ENCODE measurements at regions not wholly inside any gene's neighbourhood (a gene's known extent, or its start where the extent isn't known, plus 50 kb on each side); places are given as distances from the start of the nearest gene placed in this dataset.
A peak's percentile ranks its signal among the peaks of the same experiment; 100 is the strongest.
"Not testable (repeated sequence)": the region's sequence is repeated elsewhere in the genome, so short reads cannot be mapped to it uniquely, and the experiment has no call there.

GRCh38 chr4:183374950-183375555 lies 52.8 kb upstream of the CLDN24 start:
- DNase-seq = no peak

GRCh38 chr4:183376381-183376780 lies 54.2 kb upstream of the CLDN24 start:
- DNase-seq = no peak

- DNase-seq = no peak
These were observed 55.3 kb upstream of the CLDN24 start for GRCh38 chr4:183377491-183377890.

- DNase-seq = not testable (repeated sequence)
These were observed 56.1 kb upstream of the CLDN24 start for GRCh38 chr4:183378347-183378746.

GRCh38 chr4:183380901-183381300 lies 58.7 kb upstream of the CLDN24 start:
- no peak for DNase-seq

GRCh38 chr4:183383606-183384005 lies 60.8 kb upstream of the CDKN2AIP start:
- DNase-seq = no peak

- DNase-seq = no peak
These were observed 59.9 kb upstream of the CDKN2AIP start for GRCh38 chr4:183384516-183384915.

GRCh38 chr4:183384983-183385382 lies 59.5 kb upstream of the CDKN2AIP start:
- DNase-seq = no peak

GRCh38 chr4:183388021-183388420 lies 56.4 kb upstream of the CDKN2AIP start:
- DNase-seq = no peak

GRCh38 chr4:183388777-183389176 lies 55.7 kb upstream of the CDKN2AIP start:
- no peak for DNase-seq

GRCh38 chr4:183390374-183390773 lies 54.1 kb upstream of the CDKN2AIP start:
- no peak for DNase-seq

- no peak for DNase-seq
These were observed 53.2 kb upstream of the CDKN2AIP start for GRCh38 chr4:183391204-183391603.

GRCh38 chr4:183392377-183392776 lies 52.1 kb upstream of the CDKN2AIP start:
- DNase-seq = peak; percentile 63 to 81 (median 73)

GRCh38 chr4:183393446-183393845 lies 51.0 kb upstream of the CDKN2AIP start:
- no peak for DNase-seq

GRCh38 chr4:183394166-183394951 lies 50.1 kb upstream of the CDKN2AIP start:
- DNase-seq = no peak
